Lung microvascular endothelial cell (primary cell): ENCODE measurements at regions not wholly inside any gene's neighbourhood (a gene's known extent, or its start where the extent isn't known, plus 50 kb on each side); places are given as distances from the start of the nearest gene placed in this dataset.
"Not testable (repeated sequence)": the region's sequence is repeated elsewhere in the genome, so short reads cannot be mapped to it uniquely, and the experiment has no call there.

Source experiments
- DNase-seq, 2 donors: peaks; one replicate each; pipeline versions ENCODE4 v3.0.0 to v3.0.0-alpha.2; 2010; ENCODE audit warnings: low read depth in 2 of 2

- no peak for DNase-seq
Observed at GRCh38 chr2:175619179-175620045, 382.7 kb downstream of the LNPK start.

DNA sequence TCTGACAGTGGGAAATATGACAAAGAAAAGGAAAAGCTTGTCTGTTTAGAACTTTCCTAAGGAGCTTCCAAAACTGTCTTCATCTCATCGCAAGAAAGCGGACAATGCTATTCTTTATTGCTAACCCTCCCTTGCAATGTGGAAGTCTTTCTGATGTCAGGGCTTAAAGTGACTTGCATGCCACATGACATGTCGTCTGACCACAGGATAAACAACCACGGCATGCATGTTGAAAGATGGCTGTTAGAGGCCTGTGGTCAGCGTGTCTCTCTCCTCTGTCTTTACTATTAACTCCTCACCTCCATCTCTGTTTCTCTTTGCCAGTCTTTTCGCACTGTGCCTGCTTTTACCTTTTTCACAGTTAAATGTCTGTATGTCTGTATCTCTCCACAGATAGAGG is 389.8 kb downstream of the LNPK start:
- DNase-seq = no peak

DNA sequence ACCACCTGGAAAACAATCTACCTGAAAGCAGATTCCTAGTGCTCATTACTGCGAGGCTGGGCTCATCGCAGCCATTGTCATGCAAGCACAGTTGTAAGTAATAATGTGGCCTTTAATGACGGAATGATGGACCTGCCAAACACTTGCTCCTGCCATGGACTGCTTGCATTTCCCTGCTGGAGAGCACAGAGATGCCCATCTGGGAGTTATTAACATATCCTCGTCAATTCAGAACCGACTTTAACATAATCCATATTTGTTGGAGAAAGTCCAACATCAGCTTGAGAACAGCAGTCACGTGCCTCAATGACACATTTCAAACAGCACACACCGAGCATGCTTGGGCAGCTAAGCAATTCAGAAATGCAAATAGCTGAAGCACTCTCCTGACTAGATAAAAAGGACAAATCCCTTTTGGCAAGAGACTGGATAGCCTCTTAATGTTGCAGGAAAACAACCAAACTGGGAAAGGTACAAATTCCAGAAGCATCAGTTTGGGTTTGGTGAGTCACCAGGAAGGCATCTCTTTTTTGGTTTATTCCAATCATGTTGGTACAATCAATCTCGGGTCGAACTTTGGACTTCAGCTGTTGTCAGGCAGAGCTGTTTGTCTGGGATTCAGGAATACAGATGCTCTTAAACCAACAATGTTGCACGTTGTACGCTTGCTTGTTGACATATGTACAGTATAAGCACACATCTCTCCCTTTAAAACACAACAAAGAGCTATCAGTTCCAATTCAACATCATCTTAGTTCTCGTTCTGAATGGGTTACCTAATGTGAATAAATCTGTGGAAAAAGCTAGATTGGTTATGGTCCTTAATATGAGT is 395.8 kb downstream of the LNPK start:
- no peak for DNase-seq

DNA sequence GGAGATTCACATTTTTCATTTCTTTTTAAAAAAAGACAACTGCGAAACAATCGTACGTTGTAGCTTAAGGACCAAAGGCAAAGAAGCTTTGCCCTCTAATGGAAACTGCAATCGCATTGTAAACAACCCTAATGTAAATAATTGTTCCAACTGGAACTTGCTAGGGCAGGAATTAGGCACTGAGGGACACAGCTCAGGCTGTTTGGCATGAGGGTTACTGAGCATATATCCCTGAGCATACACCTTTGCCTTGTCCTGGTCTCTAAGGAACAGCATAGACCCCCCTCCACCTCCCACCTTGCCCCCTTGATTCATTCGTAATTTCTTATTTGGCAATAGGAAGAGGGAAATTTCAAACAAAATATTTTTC is 396.4 kb downstream of the LNPK start:
- no peak for DNase-seq

DNA sequence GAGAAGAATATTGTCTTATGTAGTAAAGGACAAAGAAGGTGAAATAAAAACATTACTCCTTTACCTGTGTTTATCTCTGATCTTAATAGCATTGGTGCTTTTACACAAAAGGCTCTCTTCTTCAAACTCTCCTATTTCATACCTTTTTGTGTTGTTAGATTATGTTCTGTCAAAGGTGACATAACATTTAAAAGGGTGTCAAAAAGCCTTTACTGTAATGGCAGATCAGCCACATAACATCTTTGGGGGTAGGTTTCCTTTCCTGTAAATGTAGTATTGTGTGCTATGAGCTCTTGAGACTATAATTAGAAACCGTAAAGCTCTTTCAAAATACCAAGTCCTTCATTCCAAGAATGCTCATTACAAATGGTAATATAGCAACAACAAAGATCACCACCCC is 400.1 kb downstream of the LNPK start:
- no peak for DNase-seq

- DNase-seq = no peak
Observed at GRCh38 chr2:175599966-175600831, 401.9 kb downstream of the LNPK start.

- no peak for DNase-seq
Observed at GRCh38 chr2:175597286-175597685, 404.8 kb downstream of the LNPK start.

DNA sequence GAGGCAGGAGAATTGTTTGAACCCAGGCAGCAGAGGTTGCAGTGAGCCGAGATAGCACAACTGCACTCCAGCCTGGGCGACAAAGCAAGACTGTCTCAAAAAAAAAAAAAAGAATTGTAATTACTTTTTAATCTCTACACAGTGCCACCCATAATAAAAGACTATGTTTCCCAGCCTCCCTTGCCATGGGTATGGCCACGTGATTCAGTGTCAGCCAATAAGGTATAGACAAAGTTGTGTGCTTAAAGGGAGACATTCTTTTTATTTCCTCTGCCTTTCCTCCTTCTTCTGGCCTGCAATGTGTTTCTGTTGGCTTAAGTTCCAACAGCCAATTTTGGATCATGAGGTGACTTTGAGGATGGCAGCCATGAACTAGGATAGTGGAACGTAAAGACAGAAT is 406.9 kb downstream of the LNPK start:
- DNase-seq = no peak

- not testable (repeated sequence) for DNase-seq
Observed at GRCh38 chr2:175593686-175594525, 408.2 kb downstream of the LNPK start.

- DNase-seq = not testable (repeated sequence)
Observed at GRCh38 chr2:175588213-175588612, 406.7 kb upstream of the ATP5MC3 start.

DNA sequence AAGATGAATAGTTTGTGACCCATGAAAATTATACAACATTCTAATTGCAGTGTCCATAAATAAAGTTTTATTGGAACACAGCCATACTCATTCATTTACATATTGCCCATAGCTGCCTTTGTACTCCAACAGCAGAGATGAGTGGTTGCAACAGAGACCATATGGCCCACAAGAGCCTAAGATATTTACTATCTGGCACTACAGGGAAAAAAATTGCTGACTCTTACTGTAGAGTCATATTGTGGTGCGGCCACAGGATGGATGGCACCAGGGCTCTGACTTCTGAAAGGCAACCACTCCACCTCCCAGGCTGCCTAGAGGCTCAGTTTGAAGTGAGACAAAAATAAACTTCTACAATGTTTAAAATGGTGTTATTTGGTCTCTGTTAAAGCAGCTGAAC is 404.0 kb upstream of the ATP5MC3 start:
- no peak for DNase-seq

DNA sequence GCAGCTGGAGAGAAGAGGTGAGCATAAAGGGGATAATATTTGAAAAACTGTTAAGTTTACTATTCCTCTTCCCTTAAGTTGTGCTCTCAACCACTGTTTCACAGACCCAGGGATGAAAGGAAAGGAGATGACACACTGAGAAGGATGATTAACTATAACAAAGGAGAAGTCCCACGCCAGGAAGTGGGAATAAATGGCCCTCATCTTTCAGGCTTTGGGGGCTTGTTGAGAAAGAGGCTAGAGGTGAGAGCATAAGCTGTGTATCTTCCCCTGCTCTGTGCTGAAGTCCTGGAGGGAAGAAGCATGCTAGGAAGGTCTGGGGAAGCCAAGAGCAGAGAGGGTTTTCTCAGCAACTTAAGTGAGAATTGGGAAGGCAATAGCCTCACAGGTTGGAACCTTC is 399.1 kb upstream of the ATP5MC3 start:
- no peak for DNase-seq

GRCh38 chr2:175579646-175580045 is 398.1 kb upstream of the ATP5MC3 start:
- DNase-seq = no peak

- no peak for DNase-seq
Observed at GRCh38 chr2:175577368-175577970, 396.0 kb upstream of the ATP5MC3 start.

DNA sequence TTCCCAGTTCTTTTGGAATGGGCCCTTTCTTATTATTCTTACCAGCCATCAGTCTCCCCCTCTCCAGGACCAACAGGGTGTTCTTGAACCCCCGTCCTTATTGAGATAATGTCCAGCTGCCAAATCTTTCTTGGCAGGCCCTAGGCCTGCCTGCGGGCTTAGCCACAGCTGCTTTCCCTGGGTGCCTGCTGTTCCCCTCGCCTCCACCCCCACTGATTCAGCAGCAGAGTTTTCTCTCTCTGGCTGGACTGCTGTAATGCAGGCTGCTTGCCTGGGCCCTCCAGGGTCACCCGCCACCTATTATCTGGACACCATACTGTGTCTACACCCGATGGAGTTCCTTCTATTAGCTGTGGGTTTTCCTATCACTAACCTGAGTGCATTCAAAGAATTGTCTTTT is 395.4 kb upstream of the ATP5MC3 start:
- DNase-seq = no peak

- no peak for DNase-seq
Observed at GRCh38 chr2:175576270-175576669, 394.8 kb upstream of the ATP5MC3 start.

- DNase-seq = no peak
Observed at GRCh38 chr2:175575346-175576258, 394.1 kb upstream of the ATP5MC3 start.

- DNase-seq = no peak
Observed at GRCh38 chr2:175574069-175574468, 392.6 kb upstream of the ATP5MC3 start.

DNA sequence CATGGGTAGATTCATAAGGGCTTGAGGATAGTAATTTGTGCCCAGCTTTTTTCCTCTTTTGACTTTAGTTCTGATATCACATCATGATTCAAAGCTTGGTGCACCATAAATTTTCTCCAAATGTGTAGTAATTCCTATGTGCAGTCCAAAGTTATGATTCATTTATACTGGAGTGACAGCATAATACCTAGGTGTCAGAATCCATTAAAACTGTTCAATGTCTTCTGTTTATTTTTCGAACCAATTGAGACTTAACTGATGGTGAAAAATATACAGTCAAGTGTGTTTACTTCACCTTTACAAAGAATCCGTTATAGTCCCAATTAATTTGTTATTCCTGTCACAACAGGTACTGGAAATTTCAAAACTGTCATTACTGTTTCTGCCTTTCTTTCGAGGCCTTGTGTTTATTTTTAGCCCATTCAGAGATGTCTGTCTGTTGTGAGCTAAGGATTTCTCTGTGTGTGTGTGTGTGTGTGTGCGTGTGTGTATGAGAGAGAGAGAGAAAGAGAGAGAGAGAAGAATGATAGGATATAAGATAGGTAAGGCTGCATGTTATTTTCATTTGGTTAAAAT is 389.7 kb upstream of the ATP5MC3 start:
- no peak for DNase-seq
